ENCODE measurements at regions not wholly inside any gene's neighbourhood (a gene's known extent, or its start where the extent isn't known, plus 50 kb on each side); places are given as distances from the start of the nearest gene placed in this dataset.

DNA sequence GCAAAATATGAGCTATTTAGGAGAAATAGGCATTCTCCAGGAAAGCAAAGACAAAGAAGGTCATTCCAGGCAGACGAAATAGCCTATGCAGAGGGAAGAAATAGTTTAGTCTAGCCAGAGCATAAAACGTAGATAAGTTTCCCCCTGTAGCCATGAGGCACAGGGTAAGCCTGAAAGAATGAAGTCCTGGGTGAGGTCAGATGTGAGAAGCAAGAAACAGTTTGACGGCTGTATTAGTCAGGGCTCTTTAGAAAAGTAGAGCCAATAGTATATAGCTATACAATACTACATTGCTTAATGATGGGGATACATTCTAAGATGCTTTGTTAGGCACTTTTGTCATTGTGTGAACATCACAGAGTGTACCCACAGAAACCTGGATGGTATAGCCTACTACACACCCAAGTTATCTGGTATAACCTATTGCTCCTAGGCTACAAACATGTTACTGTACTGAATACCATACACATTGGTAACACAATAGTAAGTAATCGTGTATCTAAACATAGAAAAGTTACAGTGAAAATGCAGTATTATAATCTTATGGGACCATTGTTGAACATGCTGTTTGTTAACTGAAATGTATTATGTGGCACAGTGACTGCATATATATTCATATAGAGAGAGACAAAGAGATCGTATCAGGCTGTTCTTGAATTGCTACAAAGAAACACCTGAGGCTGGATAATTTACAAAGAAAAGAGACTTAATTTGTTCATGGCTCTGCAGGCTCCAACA is 59.3 kb upstream of the WDFY2 start:
- Mint-ChIP-seq H3K27me3 (ENCODE audit: low read depth) (no peaks in the 10 kb centered on the region), H3K4me3 (ENCODE audit: unreplicated experiment) (no peak overlapping the region), H3K4me1 (ENCODE audit: low read depth) (peaks cover 14% of the 10 kb centered on the region), H3K9me3 (ENCODE audit: low read depth) (peaks cover 17% of the 10 kb centered on the region), H3K36me3 (ENCODE audit: low read depth) (peaks cover under 1% of the 10 kb centered on the region), H3K27ac (ENCODE audit: unreplicated experiment) (no peak overlapping the region)
- TF ChIP-seq, protein P1, sequence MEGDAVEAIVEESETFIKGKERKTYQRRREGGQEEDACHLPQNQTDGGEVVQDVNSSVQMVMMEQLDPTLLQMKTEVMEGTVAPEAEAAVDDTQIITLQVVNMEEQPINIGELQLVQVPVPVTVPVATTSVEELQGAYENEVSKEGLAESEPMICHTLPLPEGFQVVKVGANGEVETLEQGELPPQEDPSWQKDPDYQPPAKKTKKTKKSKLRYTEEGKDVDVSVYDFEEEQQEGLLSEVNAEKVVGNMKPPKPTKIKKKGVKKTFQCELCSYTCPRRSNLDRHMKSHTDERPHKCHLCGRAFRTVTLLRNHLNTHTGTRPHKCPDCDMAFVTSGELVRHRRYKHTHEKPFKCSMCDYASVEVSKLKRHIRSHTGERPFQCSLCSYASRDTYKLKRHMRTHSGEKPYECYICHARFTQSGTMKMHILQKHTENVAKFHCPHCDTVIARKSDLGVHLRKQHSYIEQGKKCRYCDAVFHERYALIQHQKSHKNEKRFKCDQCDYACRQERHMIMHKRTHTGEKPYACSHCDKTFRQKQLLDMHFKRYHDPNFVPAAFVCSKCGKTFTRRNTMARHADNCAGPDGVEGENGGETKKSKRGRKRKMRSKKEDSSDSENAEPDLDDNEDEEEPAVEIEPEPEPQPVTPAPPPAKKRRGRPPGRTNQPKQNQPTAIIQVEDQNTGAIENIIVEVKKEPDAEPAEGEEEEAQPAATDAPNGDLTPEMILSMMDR (IDR thresholded peaks at IDR 0.05) = no peak
- no peak for DNase-seq (ENCODE audit: low spot score)

DNA sequence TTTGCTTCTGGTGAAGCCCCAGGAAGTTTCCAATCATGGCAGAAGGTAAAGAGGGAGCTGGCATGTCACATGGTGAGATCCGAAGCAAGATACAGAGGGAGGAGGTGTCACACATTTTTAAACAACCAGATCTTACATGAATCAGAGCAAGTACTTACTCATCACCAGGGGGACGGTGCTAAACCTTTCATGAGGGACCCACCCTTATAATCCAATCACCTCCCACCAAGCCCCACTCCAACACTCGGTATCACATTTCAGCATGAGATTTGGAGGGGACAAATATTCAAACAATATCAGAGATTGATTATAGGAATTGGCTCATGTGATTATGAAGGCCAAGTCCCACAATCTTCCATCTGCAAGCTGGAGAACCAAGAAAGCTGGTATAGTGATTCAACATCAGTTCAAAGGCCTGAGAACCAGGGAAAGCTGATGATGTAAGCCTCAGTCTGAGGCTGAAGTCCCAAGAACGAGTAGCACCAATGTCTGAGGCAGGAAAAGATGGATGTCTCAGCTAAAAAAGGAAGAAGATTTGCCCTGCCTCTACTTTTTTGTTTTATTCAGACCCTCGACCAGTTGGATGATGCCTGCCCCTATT is 58.6 kb upstream of the WDFY2 start:
- H3K9me3 Mint-ChIP-seq (ENCODE audit: low read depth) = peaks cover 21% of the 10 kb centered on the region
- no peak for DNase-seq (ENCODE audit: low spot score)
- H3K27me3 Mint-ChIP-seq (ENCODE audit: low read depth) = no peaks in the 10 kb centered on the region
- TF ChIP-seq, protein P1 (IDR thresholded peaks at IDR 0.05) = no peak
- H3K4me1 Mint-ChIP-seq (ENCODE audit: low read depth) = peaks cover 7% of the 10 kb centered on the region
- no peak overlapping the region for H3K4me3 Mint-ChIP-seq (ENCODE audit: unreplicated experiment)
- no peak overlapping the region for H3K27ac Mint-ChIP-seq (ENCODE audit: unreplicated experiment)
- H3K36me3 Mint-ChIP-seq (ENCODE audit: low read depth) = peaks cover 4% of the 10 kb centered on the region

DNA sequence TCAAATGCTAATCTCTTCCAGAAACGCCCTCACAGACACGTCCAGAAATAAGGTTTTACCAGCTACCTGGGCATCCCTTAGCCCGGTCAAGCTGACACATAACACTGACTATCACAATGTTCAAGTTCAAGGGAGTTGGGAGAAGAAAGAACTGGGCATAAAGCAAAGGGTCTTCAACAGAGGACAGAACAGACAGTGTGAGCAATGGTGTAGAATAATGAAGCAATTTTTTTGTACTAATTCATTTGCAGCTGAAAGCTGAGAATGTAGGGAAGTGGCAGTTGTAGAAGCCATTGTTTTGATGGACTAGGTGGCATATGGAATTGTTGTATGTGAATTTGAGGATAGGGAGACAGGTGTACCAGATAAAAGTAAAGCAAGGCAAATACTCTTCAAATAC is 58.1 kb upstream of the WDFY2 start:
- peaks cover 4% of the 10 kb centered on the region for H3K4me1 Mint-ChIP-seq (ENCODE audit: low read depth)
- TF ChIP-seq, protein P1 (IDR thresholded peaks at IDR 0.05) = no peak
- no peak overlapping the region for H3K27ac Mint-ChIP-seq (ENCODE audit: unreplicated experiment)
- H3K9me3 Mint-ChIP-seq (ENCODE audit: low read depth) = peaks cover 22% of the 10 kb centered on the region
- H3K36me3 Mint-ChIP-seq (ENCODE audit: low read depth) = peaks cover 4% of the 10 kb centered on the region
- no peaks in the 10 kb centered on the region for H3K27me3 Mint-ChIP-seq (ENCODE audit: low read depth)
- H3K4me3 Mint-ChIP-seq (ENCODE audit: unreplicated experiment) = no peak overlapping the region
- no peak for DNase-seq (ENCODE audit: low spot score)

DNA sequence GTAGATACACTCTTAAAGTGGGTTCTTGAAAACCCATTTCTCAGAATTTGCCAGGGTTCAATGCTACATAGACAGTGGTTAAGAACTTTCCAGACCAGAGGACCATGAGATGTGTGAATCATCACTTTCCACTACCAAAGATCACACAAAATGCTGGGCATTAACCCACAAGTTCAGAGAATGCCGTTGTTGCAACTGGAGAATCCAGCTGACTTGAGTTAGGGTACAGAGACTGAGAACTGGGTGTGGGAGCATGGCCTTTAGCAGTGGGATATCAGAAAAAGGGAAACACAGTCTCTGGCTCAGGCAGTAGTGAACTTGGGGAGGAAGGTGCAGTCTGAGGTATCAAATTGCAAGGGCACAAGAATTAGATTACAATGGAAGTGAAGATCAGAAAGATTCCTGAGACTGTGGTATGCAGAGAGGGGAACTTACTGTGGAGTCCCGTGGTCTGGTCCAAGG is 51.5 kb upstream of the WDFY2 start:
- Mint-ChIP-seq H3K9me3 (ENCODE audit: low read depth) (peaks cover 20% of the 10 kb centered on the region), H3K4me1 (ENCODE audit: low read depth) (peaks cover 10% of the 10 kb centered on the region), H3K36me3 (ENCODE audit: low read depth) (peaks cover 4% of the 10 kb centered on the region), H3K27ac (ENCODE audit: unreplicated experiment) (no peak overlapping the region), H3K4me3 (ENCODE audit: unreplicated experiment) (no peak overlapping the region), H3K27me3 (ENCODE audit: low read depth) (no peaks in the 10 kb centered on the region)
- DNase-seq (ENCODE audit: low spot score) = no peak
- TF ChIP-seq, protein P1 (IDR thresholded peaks at IDR 0.05) = no peak

DNA sequence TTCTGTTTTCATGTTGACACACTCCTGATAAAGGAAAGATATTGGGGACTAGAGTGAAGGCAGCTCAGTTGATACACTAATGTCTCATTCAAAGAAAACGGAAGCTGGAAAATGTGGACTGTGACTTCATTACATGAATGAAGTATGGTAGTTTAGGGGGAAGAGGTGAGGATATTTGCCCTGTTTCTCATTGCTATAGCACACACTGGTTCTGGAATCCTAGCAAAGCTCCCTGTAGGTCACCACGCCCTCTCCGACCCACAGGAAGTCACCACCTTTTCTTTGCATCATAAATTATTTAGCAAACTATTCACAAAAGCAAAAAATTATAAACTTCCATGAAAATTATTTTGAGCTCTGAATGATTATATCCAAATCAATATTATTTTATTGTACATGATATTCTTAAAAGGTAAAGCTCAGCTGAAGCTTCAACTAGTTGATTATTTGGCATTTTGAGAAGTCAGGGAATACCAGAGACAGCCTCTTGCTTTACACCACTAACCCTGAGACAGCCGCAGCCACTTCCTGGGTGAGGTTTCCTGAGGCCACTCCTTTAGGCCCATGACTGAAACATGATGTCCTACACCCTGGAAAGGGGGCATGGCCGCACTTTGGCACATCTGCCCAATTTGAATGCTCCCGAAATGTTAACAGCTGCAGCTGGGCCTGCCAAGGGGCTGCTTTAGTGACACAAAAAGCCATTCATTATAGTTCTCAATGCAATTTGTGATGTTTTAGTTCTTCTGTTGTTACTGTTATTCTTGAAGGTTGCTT is 50.0 kb upstream of the WDFY2 start:
- Mint-ChIP-seq H3K27me3 (ENCODE audit: low read depth) (no peaks in the 10 kb centered on the region), H3K36me3 (ENCODE audit: low read depth) (peaks cover 4% of the 10 kb centered on the region), H3K9me3 (ENCODE audit: low read depth) (peaks cover 14% of the 10 kb centered on the region), H3K4me3 (ENCODE audit: unreplicated experiment) (no peak overlapping the region), H3K4me1 (ENCODE audit: low read depth) (peaks cover 10% of the 10 kb centered on the region), H3K27ac (ENCODE audit: unreplicated experiment) (no peak overlapping the region)
- TF ChIP-seq, protein P1 (IDR thresholded peaks at IDR 0.05) = no peak
- DNase-seq (ENCODE audit: low spot score) = no peak

All from chondrocyte (in vitro differentiated cells).